GM21367 (cell line): ENCODE measurements at regions not wholly inside any gene's neighbourhood (a gene's known extent, or its start where the extent isn't known, plus 50 kb on each side); places are given as distances from the start of the nearest gene placed in this dataset.
"Not testable (repeated sequence)": the region's sequence is repeated elsewhere in the genome, so short reads cannot be mapped to it uniquely, and the experiment has no call there.

Source experiments
- ATAC-seq: cut with Tn5 transposase; IDR thresholded peaks from one replicate; pipeline ENCODE4 v1.9.1; 2021; ENCODE audit not compliant: unreplicated experiment

GRCh38 chr7:153402721-153403541, 643.4 kb downstream of the ACTR3B start:
- ATAC-seq: no peak

- no peak for ATAC-seq
Observed at GRCh38 chr7:153404124-153404523, 644.6 kb downstream of the ACTR3B start.

GRCh38 chr7:153404781-153405279, 645.3 kb downstream of the ACTR3B start:
- no peak for ATAC-seq

- no peak for ATAC-seq
Observed at GRCh38 chr7:153405704-153406485, 646.3 kb upstream of the DPP6 start.

GRCh38 chr7:153406486-153406872, 645.7 kb upstream of the DPP6 start:
- ATAC-seq: no peak

DNA sequence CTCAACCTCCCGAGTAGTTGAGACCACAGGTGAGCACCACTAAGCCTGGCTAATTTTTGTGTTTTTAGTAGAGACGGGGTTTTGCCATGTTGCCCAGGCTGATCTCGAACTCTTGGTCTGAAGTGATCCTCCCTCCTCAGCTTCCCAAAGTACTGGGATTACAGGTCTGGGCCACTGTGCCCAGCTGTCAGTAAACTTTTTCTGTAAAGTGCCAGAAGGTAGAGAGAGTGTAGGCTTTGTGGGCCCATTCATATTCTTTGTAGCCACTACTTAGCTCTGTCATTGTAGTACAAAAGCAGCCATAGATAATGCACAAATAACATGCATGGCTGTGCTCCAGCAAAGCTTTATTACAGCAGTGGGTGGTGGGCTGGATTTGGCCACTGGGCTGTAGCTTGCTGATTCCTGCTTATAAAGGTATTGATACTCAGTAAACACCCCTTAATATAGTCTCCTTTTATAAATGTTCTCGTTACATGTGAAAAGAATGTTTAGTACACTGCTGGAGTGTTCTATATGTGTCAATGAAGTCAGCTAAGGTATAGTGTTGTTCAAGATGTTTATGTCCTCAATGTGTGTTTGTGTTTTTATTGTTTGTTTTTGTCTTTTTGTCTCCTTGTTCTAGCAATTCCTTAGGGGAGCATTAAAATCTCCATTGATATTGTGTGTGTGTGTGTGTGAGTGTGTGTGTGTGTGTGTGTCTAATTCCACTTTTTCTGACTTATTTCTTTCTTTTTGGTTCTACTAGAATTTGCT, 644.7 kb upstream of the DPP6 start:
- no peak for ATAC-seq

GRCh38 chr7:153408360-153409335, 643.5 kb upstream of the DPP6 start:
- no peak for ATAC-seq

DNA sequence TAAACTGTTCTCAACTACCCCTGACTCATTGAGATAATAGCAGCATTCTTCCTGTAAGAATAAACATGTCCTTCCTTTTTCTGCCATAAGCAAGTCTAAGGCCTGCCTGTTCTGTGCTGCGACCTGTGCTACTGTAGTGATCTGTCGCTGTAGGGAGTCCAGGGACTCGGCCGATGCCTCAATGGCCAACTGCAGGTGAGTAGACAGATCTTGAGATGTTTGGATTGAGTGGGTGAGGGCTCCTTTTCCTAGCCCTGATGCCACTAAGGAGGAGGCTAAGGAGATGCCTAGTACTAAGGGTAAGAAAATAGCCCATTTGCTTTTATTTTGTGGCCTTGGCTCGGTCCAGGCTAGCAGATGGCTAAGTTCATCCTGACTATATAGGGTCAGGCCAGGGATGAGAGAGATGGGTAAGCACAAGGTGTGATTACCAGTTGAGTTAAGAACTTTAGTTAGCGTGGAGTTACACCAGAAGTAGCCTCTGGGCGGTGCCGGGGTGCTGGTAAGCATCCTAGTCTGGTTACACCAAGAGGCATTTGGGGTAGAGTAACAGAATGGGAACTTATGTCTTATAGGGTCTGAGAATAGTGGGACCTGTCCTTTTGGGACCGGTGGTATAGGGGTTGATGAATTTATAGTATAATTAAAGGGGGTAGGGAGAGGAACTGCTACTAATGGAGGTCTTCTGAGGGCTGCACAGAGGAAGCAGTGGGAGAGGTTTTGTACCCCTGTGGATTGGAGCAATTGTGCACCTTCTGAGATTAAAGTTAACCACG, 642.4 kb upstream of the DPP6 start:
- not testable (repeated sequence) for ATAC-seq

DNA sequence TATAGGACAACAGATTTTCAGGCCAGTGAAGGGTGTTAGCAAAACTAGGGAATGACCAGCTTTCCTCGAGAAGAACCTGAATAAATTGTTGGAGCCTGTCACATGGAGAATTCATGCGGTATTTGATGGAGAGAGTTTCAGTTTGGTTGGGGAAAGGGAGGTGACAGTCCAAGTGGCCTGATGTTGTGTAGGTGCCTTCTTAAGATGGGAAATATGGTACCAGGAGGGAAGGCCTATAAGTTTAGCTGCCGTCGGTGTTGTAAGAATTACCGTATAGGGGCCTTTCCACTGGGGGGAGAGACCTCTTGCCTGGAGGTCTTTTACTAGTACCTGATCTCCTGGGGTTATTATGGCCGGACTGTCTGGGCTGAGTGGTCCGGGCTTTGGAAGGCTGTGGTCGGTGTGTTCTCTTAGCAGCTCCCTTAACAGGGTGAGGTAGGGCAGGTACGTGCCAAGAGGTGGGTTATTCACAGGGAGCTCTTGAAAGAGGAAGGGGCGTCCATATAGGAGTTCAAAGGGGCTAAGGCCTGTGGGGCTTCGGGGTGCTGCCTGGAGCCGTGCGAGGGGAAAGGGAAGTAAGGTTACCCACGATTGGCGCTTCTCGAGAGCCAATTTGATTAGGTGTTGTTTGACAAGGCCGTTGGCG, 641.1 kb upstream of the DPP6 start:
- not testable (repeated sequence) for ATAC-seq

GRCh38 chr7:153412114-153412823, 639.9 kb upstream of the DPP6 start:
- ATAC-seq: not testable (repeated sequence)

DNA sequence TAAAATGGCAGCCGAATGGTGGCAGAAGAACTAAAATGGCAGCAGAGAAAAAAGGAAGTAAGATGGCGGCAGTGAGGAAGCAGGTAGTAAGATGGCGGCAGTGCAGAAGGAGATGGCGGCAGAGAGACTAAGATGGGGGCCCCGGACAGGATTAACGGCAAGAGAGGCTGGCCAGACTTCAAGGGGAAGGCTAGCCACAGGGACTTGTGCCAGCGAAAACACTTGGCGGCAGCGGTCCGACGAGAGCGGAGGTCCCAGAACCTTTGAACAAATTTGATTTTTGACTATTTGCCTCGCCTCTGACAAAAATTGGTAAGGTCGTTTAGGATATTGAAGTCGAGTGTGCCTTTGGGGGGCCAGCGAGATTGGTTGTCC, 639.4 kb upstream of the DPP6 start:
- not testable (repeated sequence) for ATAC-seq

DNA sequence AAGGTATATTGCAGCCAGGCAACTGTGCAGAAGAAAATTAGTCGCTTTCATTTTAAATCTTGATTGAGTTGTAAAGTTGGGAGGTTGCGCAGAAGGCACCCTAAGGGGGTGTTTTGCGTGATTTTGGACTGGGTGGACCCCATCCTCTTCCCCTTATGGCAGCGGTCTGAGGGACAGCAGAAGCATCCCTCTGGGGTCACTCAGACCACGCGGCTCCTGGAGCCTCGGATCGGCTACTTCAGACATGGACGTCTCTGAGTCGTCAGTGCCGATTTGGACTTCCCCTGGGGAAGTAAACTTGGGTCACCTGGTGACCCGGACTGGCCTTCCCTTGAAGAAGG, 639.0 kb upstream of the DPP6 start:
- ATAC-seq: no peak

GRCh38 chr7:153413540-153414287, 638.5 kb upstream of the DPP6 start:
- ATAC-seq: no peak

DNA sequence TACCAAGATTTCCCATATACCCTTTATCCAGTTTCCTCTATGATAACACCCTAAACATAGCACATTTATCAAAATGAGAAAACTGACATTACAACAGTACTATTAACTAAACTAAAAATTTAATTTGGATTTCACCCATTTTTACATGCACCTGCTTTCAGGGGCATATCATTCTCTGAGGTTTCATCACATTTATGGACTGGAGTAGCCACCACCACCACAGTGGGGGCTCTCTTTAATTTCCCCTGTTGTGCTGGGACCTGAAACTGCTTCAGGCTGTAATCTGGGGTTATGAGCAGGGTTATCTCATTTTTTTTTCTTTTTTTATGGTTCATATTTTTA, 637.9 kb upstream of the DPP6 start:
- ATAC-seq: no peak

- ATAC-seq: no peak
Observed at GRCh38 chr7:153415632-153416031, 636.6 kb upstream of the DPP6 start.

DNA sequence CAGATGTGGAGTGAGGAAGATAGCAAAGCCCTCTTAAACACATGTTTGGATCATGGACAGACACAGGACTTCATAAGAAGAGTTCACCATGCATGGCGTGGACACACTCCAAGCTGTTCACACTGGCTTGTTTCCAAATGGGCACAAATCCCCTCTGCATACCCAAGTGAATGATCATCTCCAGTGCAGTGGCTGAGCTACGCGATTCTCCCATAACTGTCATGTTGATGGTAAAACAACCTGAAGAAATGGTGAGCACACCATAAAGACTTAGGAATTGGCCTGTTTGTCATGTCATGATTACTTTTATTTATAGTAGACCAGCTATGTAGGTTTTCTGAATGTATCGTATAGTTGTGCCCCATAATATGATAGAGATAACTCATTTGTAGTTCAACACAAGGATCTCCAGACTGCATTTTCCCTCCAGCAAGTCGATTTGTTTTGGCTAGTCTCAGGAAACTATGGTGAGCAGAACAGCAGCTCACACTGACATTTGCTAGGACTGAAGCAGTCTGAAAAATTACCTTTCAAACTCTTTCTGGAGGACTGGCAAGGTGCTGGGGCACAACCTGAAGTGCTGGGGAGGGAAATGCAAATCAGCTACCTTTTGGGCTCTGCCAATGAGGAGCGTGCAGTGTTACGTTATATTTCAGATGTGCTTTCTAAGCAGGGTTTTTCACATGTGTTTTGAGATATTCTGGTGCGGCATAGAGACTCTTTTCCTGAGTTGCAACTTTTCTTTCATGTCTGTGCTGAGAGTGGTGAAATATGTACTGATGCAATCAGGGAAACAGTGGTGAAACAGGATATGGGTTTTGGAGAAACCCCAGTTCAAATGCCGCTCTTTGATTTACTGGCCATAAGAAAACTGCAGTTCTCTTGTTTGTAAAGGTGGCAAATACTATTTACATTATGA, 629.6 kb upstream of the DPP6 start:
- ATAC-seq: no peak

DNA sequence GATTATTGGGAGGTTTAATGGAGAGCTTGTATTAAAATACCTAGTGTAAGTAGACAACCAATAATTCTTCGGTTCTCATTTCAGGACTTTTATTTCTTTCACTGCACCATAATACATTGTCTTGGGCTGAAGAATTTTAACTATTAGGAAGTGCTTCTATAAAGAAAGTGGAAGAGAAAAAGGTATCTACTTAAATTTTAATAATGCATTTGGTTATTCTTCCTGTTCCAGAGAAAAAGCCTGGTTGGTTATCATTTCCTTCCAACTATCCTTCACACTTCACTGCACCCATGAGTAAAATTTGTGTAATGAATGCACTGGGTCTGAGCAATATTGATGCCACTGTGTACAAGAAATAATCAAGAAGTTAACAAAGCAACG, 629.0 kb upstream of the DPP6 start:
- ATAC-seq: no peak
